HPDE6-E6E7 (cell line): ENCODE measurements at regions not wholly inside any gene's neighbourhood (a gene's known extent, or its start where the extent isn't known, plus 50 kb on each side); places are given as distances from the start of the nearest gene placed in this dataset.
"Not testable (repeated sequence)": the region's sequence is repeated elsewhere in the genome, so short reads cannot be mapped to it uniquely, and the experiment has no call there.

Source experiments
- DNase-seq: peaks from one replicate; pipeline ENCODE4 v3.0.0; 2011; ENCODE audit warnings: missing footprints; ENCODE audit errors: extremely low spot score

GRCh38 chr9:93813221-93814076 lies 141.7 kb downstream of the BARX1 start:
- no peak for DNase-seq

DNA sequence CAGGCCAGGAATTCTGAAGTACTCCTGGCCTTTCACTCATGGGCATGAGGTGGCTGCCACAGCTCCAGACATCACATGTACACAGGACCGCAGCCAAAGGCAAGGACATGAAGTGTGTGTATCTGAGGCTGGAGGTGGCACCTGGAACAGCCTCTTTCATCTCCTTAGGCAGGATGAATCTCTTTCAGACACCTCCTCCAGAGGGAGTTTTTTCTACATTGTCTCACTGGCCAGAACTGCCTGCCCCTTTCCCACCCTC lies 142.8 kb downstream of the BARX1 start:
- no peak for DNase-seq

DNA sequence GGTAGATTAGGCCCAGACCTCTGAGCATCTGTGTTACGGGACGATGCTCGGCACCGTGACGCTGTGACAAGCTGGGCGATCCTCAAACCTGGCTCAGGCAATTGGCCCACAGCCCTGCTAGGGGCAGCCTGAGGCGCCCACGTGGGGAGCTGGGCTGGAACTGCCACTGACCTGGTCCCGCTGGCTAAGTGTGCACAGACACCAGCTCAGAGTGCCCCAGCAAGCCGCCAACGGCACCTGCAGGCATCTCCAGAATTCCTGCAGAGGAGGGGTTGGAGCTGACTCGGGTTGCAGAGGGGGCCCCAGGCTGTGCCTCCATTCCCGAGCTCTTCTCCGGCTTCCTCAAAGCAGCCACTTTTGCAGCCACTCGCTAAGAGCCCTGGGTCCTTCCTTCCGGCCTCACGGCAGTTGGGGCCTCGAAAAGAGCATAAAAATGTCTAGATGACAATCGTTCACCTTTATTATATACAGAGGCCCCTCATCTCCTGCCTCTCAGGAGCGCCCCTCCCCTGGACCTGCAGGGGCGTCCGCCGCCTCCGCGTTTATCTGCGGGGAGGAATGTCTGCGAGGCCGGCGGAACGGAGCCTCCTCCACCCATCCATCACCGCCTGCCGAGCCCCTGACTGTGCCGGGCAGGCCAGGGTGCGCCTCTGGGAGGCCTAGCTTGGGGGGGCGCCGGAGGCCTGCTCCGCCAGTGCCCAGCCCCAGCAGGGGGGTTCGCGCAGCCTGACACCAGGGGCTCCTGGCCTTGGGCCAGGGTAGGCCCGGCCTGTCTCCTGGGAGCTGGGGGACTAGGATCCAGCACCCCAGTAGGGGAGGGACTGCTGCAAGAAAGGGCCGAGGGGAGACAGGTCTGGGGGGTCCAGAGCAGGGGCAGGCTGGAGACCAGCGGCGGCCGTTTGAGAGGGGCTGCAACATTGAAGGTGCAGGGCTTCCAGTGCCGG lies 144.9 kb downstream of the BARX1 start:
- no peak for DNase-seq

- DNase-seq = no peak
Observed at GRCh38 chr9:93809204-93809940, 145.8 kb downstream of the BARX1 start.

GRCh38 chr9:93808115-93809029 lies 146.8 kb downstream of the BARX1 start:
- DNase-seq = no peak

GRCh38 chr9:93807166-93808074 lies 147.7 kb downstream of the BARX1 start:
- no peak for DNase-seq

GRCh38 chr9:93801581-93802284 lies 153.4 kb downstream of the BARX1 start:
- DNase-seq = no peak

DNA sequence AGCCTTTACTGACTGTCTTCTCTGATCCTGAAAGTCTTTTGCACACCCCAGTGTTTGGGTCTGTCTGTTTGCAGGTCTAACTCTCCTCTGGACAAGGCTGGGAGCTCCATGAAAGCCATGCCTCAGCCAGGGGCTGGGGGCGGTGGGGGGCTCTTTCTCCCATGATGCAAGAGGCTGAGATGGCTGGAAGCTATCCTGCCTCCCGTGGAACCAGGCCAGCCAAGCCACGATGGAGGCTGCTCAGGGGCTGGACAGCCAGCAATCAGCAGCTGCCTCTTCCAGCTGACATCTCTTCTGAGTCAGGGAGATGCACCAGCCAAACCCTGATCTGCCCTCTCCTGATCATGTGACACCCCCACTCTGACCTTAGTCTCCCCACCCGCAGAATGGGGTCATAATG lies 154.0 kb downstream of the BARX1 start:
- no peak for DNase-seq

DNA sequence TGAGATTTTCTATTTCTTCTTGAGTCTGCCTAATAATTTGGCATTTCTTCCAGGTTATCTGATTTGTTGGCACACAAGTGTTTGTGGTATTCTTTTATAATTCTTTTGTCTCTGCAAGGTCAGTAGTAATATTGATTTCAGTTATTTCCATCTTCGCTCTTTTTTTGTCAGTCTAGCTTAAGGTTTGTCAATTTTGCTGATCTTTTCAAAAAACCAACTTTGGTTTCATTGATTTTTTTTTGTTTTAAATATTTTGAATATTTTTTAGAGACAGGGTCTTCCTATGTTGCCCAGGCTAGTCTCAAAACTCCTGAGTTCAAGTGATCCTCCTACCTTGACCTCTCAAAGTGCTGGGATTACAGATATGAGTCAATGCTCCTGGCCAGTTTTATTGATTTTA lies 162.8 kb downstream of the BARX1 start:
- no peak for DNase-seq

GRCh38 chr9:93786204-93786603 lies 169.0 kb downstream of the BARX1 start:
- no peak for DNase-seq

GRCh38 chr9:93776873-93777272 lies 178.3 kb downstream of the BARX1 start:
- no peak for DNase-seq

DNA sequence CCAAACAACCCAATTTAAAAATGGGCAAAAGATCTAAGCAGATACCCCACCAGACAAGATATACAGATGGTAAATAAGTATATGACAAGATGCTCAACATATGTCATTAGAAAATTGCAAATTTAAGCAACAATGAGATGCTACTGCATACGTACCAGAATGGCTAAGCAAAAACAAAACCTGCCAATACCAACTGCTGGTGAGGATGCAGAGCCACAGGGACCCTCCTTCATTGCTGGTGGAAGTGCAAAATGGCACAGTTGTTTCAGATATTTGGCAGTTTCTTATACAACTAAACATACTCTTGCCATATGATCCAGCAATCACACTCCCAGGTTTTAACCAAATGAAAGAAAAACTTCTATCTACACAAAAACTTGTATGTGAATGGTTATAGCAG lies 178.9 kb downstream of the BARX1 start:
- no peak for DNase-seq

DNA sequence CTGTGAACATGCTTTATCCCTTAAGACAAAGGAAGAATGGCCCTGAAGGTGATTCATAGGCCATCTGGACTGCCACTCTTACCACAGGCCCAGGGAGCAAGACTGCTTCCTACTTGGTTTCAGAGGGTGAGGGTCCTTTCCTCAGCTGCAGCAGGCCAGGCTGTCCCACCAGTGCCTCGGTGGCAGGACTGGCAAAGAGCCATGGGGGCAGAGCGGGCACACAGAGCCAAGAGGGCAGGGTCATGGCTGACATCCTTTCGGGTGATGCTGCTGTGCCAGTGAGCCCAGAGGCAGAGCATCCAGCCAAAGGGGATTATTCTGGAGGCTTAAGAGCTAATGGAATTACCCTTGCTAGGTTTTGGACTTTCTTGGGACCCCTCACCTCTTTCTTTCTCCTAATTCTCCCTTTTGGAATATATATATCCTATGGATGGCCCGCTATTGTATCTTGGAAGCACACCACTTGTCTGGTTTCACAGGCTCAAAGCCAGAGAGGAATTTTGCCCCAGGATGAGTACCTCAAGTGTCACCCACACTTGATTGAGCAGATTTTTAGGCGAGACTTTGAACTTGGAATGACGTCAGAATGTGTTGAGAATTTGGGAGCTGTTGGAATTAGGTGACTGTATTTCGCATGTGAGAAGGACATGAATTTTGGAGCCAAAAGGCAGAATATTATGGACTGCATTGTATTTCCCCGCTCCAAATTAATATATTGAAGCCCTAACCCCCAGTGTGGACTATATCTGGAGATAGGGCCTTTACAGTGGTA lies 180.6 kb downstream of the BARX1 start:
- no peak for DNase-seq

DNA sequence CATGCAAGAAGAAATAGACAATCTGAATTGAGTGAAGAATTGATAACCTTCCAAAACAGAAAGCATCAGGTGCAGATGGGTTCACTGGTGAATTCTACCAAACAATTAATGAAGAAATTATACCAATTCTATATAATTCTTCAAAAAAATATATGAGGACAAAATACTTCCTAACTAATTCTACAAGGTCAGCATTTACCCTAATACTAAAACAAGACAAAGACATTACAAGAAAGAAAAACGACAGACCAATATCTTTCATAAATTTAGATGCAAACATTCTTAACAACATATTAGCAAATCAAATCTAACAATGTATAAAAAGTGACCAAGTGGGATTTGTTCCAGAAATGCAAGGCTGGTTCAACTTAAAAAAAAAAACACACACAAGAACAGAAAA lies 183.9 kb downstream of the BARX1 start:
- no peak for DNase-seq

DNA sequence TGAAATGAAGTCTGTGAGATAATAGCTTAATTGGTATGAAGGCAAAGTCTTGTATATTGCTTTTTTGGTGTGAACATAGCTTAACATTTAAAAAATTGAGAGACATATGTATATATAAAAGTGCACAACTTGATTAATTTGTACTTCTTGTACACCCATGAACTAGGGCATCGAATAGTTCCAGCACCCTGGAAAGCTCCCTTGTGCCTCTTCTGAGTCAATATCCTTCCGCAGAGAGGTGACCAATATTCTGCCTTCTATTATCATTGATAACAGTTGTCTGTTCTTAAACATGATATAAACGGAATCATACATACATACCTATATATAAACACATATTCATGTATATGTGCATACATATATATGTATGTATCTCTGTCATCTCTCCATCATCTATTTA lies 185.4 kb downstream of the PHF2 start:
- DNase-seq = no peak

- no peak for DNase-seq
Observed at GRCh38 chr9:93750045-93750444, 173.7 kb downstream of the PHF2 start.

DNA sequence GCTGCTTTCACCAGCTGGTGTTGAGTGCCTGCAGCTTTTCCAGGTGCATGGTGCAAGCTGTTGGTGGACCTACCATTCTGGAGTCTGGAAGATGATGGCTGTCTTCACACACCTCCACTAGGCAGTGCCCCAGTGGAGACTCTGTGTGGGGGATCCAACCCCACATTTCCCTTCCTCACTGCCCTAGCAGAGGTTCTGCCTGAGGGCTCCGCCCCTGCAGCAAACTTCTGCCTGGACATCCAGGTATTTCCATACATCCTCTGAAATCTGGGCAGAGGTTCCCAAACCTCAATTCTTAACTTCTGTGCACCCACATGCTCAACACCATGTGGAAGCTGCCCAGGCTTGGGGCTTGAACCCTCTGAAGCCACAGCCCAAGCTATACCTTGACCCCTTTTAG lies 172.4 kb downstream of the PHF2 start:
- not testable (repeated sequence) for DNase-seq

GRCh38 chr9:93731963-93732362 lies 155.6 kb downstream of the PHF2 start:
- no peak for DNase-seq

GRCh38 chr9:93730648-93731047 lies 154.3 kb downstream of the PHF2 start:
- DNase-seq = no peak
